Ovary (tissue), 3 donors: ENCODE measurements at regions not wholly inside any gene's neighbourhood (a gene's known extent, or its start where the extent isn't known, plus 50 kb on each side); places are given as distances from the start of the nearest gene placed in this dataset.

ENCODE experiments used
- EP300 ChIP-seq: sonication (generic); formaldehyde crosslinking; IDR thresholded peaks from one replicate; pipeline ENCODE4 v1.6.1; 2017; ENCODE audit warnings: antibody characterized with exemption
- POLR2A ChIP-seq: fragments of 450-650 bp; IDR thresholded peaks from one replicate; pipeline ENCODE4 v1.6.1; 2017; ENCODE audit warnings: antibody characterized with exemption, mild to moderate bottlenecking, moderate library complexity
- TF ChIP-seq, protein P1 (sequence below), 3 donors: fragments of 450-650 bp in 2 of 3; fragments of 200-600 bp in 1 of 3; IDR thresholded peaks; one replicate each; pipeline versions ENCODE4 v1.5.1 to v1.8.0; 2016 to 2022; ENCODE audit warnings: antibody characterized with exemption in 3 of 3, mild to moderate bottlenecking in 1 of 3
- donor health status: DM: no; HTN: no; CAD: no.

DNA sequence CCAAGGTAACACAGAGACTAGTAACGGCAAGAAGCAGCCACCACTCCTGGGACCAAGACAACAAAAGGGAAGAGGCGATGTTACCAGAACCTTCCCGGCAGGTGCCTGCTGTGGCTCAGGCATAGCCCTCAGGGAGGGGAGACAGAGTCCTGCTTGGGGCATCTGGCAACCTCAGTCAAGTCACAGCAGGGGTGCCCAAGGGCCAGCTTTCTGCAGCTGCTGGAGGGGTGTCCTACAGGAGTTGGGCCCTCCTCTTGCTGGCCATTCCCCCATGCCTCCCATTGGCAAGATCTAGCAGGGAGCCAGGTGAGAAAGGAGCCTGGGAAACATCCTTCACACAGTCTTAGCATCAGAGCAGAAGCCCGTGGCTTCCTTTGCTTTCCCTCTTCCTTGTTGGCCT lies 197.3 kb upstream of the IL12A start:
- TF ChIP-seq POLR2A: no peak
- no peak for TF ChIP-seq EP300
- TF ChIP-seq, protein P1, sequence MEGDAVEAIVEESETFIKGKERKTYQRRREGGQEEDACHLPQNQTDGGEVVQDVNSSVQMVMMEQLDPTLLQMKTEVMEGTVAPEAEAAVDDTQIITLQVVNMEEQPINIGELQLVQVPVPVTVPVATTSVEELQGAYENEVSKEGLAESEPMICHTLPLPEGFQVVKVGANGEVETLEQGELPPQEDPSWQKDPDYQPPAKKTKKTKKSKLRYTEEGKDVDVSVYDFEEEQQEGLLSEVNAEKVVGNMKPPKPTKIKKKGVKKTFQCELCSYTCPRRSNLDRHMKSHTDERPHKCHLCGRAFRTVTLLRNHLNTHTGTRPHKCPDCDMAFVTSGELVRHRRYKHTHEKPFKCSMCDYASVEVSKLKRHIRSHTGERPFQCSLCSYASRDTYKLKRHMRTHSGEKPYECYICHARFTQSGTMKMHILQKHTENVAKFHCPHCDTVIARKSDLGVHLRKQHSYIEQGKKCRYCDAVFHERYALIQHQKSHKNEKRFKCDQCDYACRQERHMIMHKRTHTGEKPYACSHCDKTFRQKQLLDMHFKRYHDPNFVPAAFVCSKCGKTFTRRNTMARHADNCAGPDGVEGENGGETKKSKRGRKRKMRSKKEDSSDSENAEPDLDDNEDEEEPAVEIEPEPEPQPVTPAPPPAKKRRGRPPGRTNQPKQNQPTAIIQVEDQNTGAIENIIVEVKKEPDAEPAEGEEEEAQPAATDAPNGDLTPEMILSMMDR (IDR thresholded peaks at IDR 0.05): no peak
